ENCODE measurements at regions not wholly inside any gene's neighbourhood (a gene's known extent, or its start where the extent isn't known, plus 50 kb on each side); places are given as distances from the start of the nearest gene placed in this dataset.

GRCh38 chr6:164104432-164104831 lies 689.9 kb downstream of the QKI start:
- no peak overlapping the region for H2BK120ac ChIP-seq (ENCODE audit: low read depth, low read length, poor library complexity, severe bottlenecking)
- H4K8ac ChIP-seq (replicated peaks; ENCODE audit: insufficient read length, low read depth, low read length) = no peak overlapping the region
- no peak overlapping the region for H3K14ac ChIP-seq (ENCODE audit: insufficient read depth, low read length)
- Mint-ChIP-seq H3K36me3 (ENCODE audit: insufficient read depth in 1 of 3, low read depth in 3 of 3) (peaks cover 0 to 12% (median 0%) of the 10 kb centered on the region in 3 experiments; a peak in 1 of 7 replicates), H3K27me3 (ENCODE audit: low read depth) (no peaks in the 10 kb centered on the region; the same call in 1 of the 2 replicates), H3K4me3 (no peak overlapping the region), H3K4me1 (peaks cover 24 to 31% of the 10 kb centered on the region in 2 experiments), H3K27ac (no peak overlapping the region), H3K9me3 (peaks cover 0 to 3% of the 10 kb centered on the region in 2 experiments; a peak in 3 of 5 replicates)
- H2AK5ac ChIP-seq (ENCODE audit: insufficient read length, low read length) = no peak overlapping the region
- DNase-seq = no peak
- no peaks in the 10 kb centered on the region for H3K27me3 ChIP-seq (ENCODE audit: insufficient read depth, low read length)
- H3K9ac ChIP-seq (ENCODE audit: extremely low read depth, insufficient read length, low read length) = no peak overlapping the region
- H3K23ac ChIP-seq (ENCODE audit: insufficient read length, low read depth, low read length) = no peak overlapping the region
- H2BK12ac ChIP-seq (ENCODE audit: insufficient read length, low read depth, low read length) = no peak overlapping the region
- no peak overlapping the region for H2BK5ac ChIP-seq (ENCODE audit: insufficient read length, low read length)
- no peak overlapping the region for H3K4me2 ChIP-seq (ENCODE audit: insufficient read depth, insufficient read length, low read length)
- H4K20me1 ChIP-seq (ENCODE audit: control insufficient read depth, insufficient read depth, insufficient read length) = no peaks in the 10 kb centered on the region
- H3K56ac ChIP-seq (ENCODE audit: insufficient read length, low read depth, low read length) = no peak overlapping the region
- no peak overlapping the region for H2AFZ ChIP-seq (ENCODE audit: low read length)
- no peaks in the 10 kb centered on the region for H3K9me3 ChIP-seq (ENCODE audit: control insufficient read depth, low read depth, low read length)
- H3K4ac ChIP-seq (ENCODE audit: low read depth, low read length) = no peak overlapping the region
- WGBS (ENCODE audit: extremely low coverage, insufficient read length, low lambda C conversion rate) = no CpG with 5 or more reads among the region's 4 CpGs
- H2BK20ac ChIP-seq (ENCODE audit: low read depth, low read length, poor library complexity, severe bottlenecking) = no peak overlapping the region
- H2BK15ac ChIP-seq (ENCODE audit: low read depth, low read length) = no peak overlapping the region
- no peaks in the 10 kb centered on the region for H3K23me2 ChIP-seq (ENCODE audit: insufficient read length, low read depth, low read length, poor library complexity, severe bottlenecking)
- no peaks in the 10 kb centered on the region for H3K79me1 ChIP-seq (ENCODE audit: insufficient read depth, low read depth, low read length, poor library complexity, severe bottlenecking)
- H3K4me1 ChIP-seq (ENCODE audit: insufficient read depth, low read length) = peaks cover 3% of the 10 kb centered on the region; the same call in 1 of the 2 replicates
- H3K18ac ChIP-seq (ENCODE audit: insufficient read length, low read depth, low read length) = no peak overlapping the region
- no peak for TF ChIP-seq CTCF (conservative IDR thresholded peaks at IDR 0.05)
- no peak overlapping the region for H4K91ac ChIP-seq (ENCODE audit: insufficient read length, low read depth, low read length)
- no peak overlapping the region for H4K5ac ChIP-seq (ENCODE audit: insufficient read length, low read depth, low read length)
- H3K27ac ChIP-seq (ENCODE audit: insufficient read length, low read depth, low read length) = no peak overlapping the region
- no peak overlapping the region for H3T11ph ChIP-seq (ENCODE audit: low read length)
- no peaks in the 10 kb centered on the region for H3K79me2 ChIP-seq (ENCODE audit: insufficient read depth, low read length)

Measured in H9 (cell line).